ENCODE measurements at regions not wholly inside any gene's neighbourhood (a gene's known extent, or its start where the extent isn't known, plus 50 kb on each side); places are given as distances from the start of the nearest gene placed in this dataset.

DNA sequence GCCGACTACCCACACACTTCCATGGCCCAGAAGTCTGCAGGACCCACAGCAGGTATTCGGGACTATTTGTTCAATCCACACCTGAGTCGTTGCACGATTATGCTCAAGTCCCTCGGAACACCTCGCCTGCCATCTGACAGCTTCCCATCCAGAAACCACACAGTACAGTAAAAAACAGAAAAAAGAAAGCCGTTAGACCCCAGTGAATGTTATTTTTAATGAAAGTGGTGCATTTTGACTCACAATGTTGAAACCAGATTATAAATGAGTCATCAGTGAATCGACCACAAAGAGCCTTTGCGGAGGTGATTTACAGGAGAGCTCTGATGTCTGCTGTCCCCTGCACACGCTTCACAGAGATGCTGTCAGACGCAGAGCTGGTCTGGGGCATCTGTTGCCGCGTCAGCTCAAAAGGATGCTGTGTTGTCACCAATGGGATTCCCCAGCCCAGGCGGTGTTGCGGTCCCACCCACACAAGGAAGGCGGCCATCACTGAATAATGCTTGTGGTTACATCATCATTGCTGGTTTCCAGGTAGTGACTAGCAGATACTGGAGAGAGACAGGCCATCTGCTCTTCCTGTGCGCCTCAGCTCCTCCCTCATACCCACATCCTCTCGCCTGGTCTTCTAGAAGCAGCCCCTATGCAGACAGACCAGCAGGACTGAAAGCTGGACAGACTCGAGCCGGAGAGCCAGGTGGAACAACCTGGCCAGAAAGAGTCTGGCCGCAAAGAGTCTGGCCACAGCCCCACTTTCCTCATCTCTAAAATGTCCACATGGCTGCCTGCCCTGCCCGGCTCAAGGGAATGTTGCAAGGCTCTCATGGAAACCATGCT lies 116.8 kb downstream of the TOMM20 start:
- no peak for TF ChIP-seq POLR2A (IDR thresholded peaks at IDR 0.05)
- TF ChIP-seq, protein P1, sequence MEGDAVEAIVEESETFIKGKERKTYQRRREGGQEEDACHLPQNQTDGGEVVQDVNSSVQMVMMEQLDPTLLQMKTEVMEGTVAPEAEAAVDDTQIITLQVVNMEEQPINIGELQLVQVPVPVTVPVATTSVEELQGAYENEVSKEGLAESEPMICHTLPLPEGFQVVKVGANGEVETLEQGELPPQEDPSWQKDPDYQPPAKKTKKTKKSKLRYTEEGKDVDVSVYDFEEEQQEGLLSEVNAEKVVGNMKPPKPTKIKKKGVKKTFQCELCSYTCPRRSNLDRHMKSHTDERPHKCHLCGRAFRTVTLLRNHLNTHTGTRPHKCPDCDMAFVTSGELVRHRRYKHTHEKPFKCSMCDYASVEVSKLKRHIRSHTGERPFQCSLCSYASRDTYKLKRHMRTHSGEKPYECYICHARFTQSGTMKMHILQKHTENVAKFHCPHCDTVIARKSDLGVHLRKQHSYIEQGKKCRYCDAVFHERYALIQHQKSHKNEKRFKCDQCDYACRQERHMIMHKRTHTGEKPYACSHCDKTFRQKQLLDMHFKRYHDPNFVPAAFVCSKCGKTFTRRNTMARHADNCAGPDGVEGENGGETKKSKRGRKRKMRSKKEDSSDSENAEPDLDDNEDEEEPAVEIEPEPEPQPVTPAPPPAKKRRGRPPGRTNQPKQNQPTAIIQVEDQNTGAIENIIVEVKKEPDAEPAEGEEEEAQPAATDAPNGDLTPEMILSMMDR (IDR thresholded peaks at IDR 0.05), result no peak
